ENCODE measurements at regions not wholly inside any gene's neighbourhood (a gene's known extent, or its start where the extent isn't known, plus 50 kb on each side); places are given as distances from the start of the nearest gene placed in this dataset.

- Mint-ChIP-seq H3K9me3 (no peaks in the 10 kb centered on the region), H3K27ac (no peak overlapping the region), H3K36me3 (ENCODE audit: low read depth) (no peaks in the 10 kb centered on the region), H3K4me3 (no peak overlapping the region), H3K4me1 (peaks cover 6% of the 10 kb centered on the region), H3K27me3 (ENCODE audit: low read depth, poor library complexity) (no peaks in the 10 kb centered on the region)
- DNase-seq = no peak
- TF ChIP-seq, protein P1, sequence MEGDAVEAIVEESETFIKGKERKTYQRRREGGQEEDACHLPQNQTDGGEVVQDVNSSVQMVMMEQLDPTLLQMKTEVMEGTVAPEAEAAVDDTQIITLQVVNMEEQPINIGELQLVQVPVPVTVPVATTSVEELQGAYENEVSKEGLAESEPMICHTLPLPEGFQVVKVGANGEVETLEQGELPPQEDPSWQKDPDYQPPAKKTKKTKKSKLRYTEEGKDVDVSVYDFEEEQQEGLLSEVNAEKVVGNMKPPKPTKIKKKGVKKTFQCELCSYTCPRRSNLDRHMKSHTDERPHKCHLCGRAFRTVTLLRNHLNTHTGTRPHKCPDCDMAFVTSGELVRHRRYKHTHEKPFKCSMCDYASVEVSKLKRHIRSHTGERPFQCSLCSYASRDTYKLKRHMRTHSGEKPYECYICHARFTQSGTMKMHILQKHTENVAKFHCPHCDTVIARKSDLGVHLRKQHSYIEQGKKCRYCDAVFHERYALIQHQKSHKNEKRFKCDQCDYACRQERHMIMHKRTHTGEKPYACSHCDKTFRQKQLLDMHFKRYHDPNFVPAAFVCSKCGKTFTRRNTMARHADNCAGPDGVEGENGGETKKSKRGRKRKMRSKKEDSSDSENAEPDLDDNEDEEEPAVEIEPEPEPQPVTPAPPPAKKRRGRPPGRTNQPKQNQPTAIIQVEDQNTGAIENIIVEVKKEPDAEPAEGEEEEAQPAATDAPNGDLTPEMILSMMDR (IDR thresholded peaks at IDR 0.05) = no peak
Measured at GRCh38 chr10:52463826-52464225, 149.7 kb downstream of the DKK1 start.

DNA sequence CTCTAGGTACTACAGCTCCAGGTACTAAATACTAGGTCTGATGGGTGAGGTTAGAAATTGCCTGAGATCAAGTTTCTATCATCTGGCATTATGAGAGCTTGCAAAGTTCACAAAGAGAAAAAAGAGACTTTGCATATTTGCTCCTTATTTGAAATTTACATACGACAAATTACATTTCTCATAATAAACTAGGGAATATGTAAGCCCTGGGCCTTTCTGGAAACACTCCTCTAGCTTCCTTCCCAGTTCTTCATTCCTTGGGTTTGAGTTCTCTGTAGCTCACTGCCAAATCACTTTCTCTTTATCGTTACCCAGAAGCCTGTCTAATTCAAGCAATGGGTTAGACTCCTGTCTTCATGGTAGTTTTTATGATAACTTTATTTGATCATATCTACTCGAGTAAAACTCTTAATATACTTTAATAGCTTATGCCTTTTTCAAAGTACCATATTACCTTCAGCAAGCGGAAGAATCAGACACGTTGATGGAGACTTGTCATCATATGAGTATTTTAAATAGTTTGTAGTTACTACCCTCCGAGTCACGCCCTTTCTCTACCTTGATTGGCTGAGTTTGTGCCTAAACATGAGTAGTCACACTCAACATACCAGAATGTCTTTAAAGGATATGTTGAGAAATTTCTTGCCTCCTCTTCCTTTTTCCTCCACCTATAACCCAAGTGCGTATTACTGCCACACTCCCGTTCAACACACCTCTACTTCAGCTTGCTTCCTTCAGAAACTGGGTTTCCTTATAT lies 150.5 kb downstream of the DKK1 start:
- DNase-seq = no peak
- Mint-ChIP-seq H3K27me3 (ENCODE audit: low read depth, poor library complexity) (no peaks in the 10 kb centered on the region), H3K4me3 (no peak overlapping the region), H3K36me3 (ENCODE audit: low read depth) (no peaks in the 10 kb centered on the region), H3K4me1 (peaks cover 6% of the 10 kb centered on the region), H3K27ac (no peak overlapping the region), H3K9me3 (no peaks in the 10 kb centered on the region)
- TF ChIP-seq, protein P1 (IDR thresholded peaks at IDR 0.05) = no peak

DNA sequence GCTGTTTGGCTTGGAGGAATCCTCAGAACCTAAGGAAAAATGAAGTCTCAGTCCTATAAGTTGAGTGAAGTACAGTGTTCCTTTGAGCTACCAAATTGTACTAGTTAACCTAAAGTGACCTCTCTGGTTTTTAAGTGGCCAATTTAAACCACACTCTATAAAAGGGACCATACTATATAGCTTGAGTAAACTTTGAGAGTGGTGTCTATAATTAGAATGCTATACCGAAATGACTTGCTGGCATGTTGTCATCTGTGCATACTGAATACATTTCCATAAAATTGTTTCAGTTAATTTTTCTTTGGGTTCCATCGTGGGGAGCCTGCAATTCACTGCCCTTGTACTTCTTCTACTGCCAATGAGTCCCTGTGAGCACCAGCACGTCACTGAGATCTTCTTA lies 151.1 kb downstream of the DKK1 start:
- Mint-ChIP-seq H3K27me3 (ENCODE audit: low read depth, poor library complexity) (no peaks in the 10 kb centered on the region), H3K9me3 (no peaks in the 10 kb centered on the region), H3K36me3 (ENCODE audit: low read depth) (no peaks in the 10 kb centered on the region), H3K27ac (no peak overlapping the region), H3K4me3 (no peak overlapping the region), H3K4me1 (peaks cover 6% of the 10 kb centered on the region)
- no peak for DNase-seq
- TF ChIP-seq, protein P1 (IDR thresholded peaks at IDR 0.05) = no peak

DNA sequence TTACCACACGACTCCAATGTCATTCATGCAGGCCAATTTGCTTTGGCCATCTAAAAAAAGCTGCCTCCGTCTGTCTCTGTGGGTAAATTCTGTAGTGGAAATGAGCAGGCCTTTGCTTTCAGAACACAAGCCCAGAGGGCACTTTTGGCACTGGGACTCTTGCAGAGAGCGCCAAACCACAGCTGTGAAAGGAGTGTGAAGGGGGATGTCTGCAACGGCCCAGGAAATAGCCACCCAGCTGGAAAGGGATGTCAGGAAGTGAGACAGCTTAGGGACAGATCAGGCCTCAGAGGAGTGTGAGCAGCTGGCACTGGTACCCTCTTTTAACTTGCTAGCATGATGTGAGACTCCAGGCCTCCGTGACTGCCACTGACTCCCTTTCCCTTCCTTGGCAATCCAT lies 152.4 kb downstream of the DKK1 start:
- H3K9me3 Mint-ChIP-seq = no peaks in the 10 kb centered on the region
- no peak overlapping the region for H3K4me3 Mint-ChIP-seq
- no peaks in the 10 kb centered on the region for H3K36me3 Mint-ChIP-seq (ENCODE audit: low read depth)
- no peak for DNase-seq
- peaks cover 6% of the 10 kb centered on the region for H3K4me1 Mint-ChIP-seq
- peak overlapping the region; percentile 11 for H3K27ac Mint-ChIP-seq
- no peaks in the 10 kb centered on the region for H3K27me3 Mint-ChIP-seq (ENCODE audit: low read depth, poor library complexity)
- TF ChIP-seq, protein P1 (IDR thresholded peaks at IDR 0.05) = no peak

GRCh38 chr10:52469970-52470705 lies 156.1 kb downstream of the DKK1 start:
- peaks cover 6% of the 10 kb centered on the region for H3K9me3 Mint-ChIP-seq
- peaks cover 6% of the 10 kb centered on the region for H3K4me1 Mint-ChIP-seq
- TF ChIP-seq, protein P1 (IDR thresholded peaks at IDR 0.05) = no peak
- DNase-seq = no peak
- H3K4me3 Mint-ChIP-seq = no peak overlapping the region
- H3K27ac Mint-ChIP-seq = no peak overlapping the region
- H3K27me3 Mint-ChIP-seq (ENCODE audit: low read depth, poor library complexity) = no peaks in the 10 kb centered on the region
- no peaks in the 10 kb centered on the region for H3K36me3 Mint-ChIP-seq (ENCODE audit: low read depth)

Measured in nephron progenitor cell (in vitro differentiated cells).